SKM-1 treated with dmso at 0.1 percent for 144 hours (cell line): ENCODE measurements at regions not wholly inside any gene's neighbourhood (a gene's known extent, or its start where the extent isn't known, plus 50 kb on each side); places are given as distances from the start of the nearest gene placed in this dataset.

Experiments used
- DNase-seq: peaks from one replicate; lab custom pipeline; 2025; ENCODE audit not compliant: unreplicated experiment; lab: John Stamatoyannopoulos, UW

- DNase-seq: no peak
Measured at GRCh38 chr12:125193376-125194152, 128.3 kb downstream of the AACS start.

GRCh38 chr12:125194163-125194773 lies 129.0 kb downstream of the AACS start:
- DNase-seq: no peak

GRCh38 chr12:125194987-125195386 lies 129.8 kb downstream of the AACS start:
- no peak for DNase-seq

GRCh38 chr12:125197326-125197725 lies 132.1 kb downstream of the AACS start:
- no peak for DNase-seq

- no peak for DNase-seq
Measured at GRCh38 chr12:125198652-125199051, 133.4 kb downstream of the AACS start.

GRCh38 chr12:125201090-125201489 lies 135.9 kb downstream of the AACS start:
- DNase-seq: no peak

GRCh38 chr12:125201940-125202339 lies 136.7 kb downstream of the AACS start:
- DNase-seq: no peak

- no peak for DNase-seq
Measured at GRCh38 chr12:125202421-125202820, 137.2 kb downstream of the AACS start.

- DNase-seq: no peak
Measured at GRCh38 chr12:125203145-125203765, 138.0 kb downstream of the AACS start.

- DNase-seq: no peak
Measured at GRCh38 chr12:125205386-125205785, 140.2 kb downstream of the AACS start.

GRCh38 chr12:125206711-125207110 lies 141.5 kb downstream of the AACS start:
- no peak for DNase-seq

- no peak for DNase-seq
Measured at GRCh38 chr12:125208334-125208733, 143.1 kb downstream of the AACS start.

- DNase-seq: no peak
Measured at GRCh38 chr12:125208942-125209341, 143.7 kb downstream of the AACS start.

- no peak for DNase-seq
Measured at GRCh38 chr12:125210104-125210755, 145.0 kb downstream of the AACS start.

GRCh38 chr12:125211464-125211863 lies 146.2 kb downstream of the AACS start:
- no peak for DNase-seq

GRCh38 chr12:125214289-125214688 lies 149.1 kb downstream of the AACS start:
- no peak for DNase-seq

GRCh38 chr12:125216756-125217155 lies 151.5 kb downstream of the AACS start:
- DNase-seq: no peak

- DNase-seq: no peak
Measured at GRCh38 chr12:125217308-125217707, 152.1 kb downstream of the AACS start.

GRCh38 chr12:125218952-125219351 lies 153.7 kb downstream of the AACS start:
- no peak for DNase-seq

- no peak for DNase-seq
Measured at GRCh38 chr12:125220404-125221273, 155.4 kb downstream of the AACS start.

- no peak for DNase-seq
Measured at GRCh38 chr12:125221602-125222001, 156.4 kb downstream of the AACS start.
